GM18508 (cell line): ENCODE measurements at regions not wholly inside any gene's neighbourhood (a gene's known extent, or its start where the extent isn't known, plus 50 kb on each side); places are given as distances from the start of the nearest gene placed in this dataset.
"Not testable (repeated sequence)": the region's sequence is repeated elsewhere in the genome, so short reads cannot be mapped to it uniquely, and the experiment has no call there.

ENCODE experiments used
- ATAC-seq: cut with Tn5 transposase; IDR thresholded peaks from one replicate; pipeline ENCODE4 v1.9.1; 2021; ENCODE audit warnings: moderate number of reproducible peaks; ENCODE audit not compliant: insufficient read depth, unreplicated experiment

DNA sequence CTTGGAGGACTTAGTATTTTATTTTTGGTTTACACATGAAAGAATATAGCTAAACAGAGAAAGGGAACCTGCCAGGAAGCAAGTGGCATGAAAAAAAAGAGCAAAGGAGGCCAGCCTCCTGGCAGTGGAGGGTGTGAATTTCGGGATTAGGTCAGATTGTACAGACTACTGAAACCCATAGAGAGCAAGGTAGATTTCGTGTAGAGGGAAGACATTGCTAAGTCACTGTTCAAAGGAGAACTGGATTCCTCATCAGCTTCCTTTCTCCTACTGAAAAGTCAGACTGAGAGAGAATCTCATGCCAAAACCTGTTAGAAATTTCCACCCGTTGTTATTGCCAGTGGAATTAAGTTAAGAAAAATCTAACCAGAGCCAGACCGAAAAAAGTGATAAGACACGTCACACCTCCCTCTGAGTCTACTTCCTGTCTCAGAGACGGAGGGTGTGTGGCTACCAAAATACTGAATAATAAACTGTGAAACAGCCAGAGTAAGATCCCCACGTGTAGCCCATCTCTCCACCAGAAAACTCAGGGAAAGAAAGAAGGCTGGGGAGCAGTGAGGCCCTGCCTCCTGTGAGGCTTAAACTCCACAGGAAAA is 118.8 kb downstream of the SKIDA1 start:
- ATAC-seq, result no peak

DNA sequence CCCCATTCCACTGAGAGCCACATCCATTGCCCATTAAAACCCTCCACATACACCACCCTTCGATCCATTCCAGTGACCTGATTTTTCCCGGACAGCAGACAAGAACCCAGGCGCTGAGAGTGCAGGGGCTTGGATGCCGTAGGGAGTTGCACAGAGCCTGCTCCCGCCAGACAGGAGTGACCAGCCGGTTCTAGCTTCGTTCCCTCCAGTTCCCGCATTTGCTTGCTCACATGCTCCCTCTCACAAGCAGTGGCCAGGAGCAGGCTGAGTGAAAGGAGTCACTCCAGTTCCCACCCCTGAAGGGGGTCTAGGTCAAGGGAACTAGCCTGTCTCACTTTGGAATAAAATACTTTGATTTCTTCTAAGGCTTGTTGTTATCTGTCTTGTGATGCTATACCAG is 119.5 kb downstream of the SKIDA1 start:
- no peak for ATAC-seq

DNA sequence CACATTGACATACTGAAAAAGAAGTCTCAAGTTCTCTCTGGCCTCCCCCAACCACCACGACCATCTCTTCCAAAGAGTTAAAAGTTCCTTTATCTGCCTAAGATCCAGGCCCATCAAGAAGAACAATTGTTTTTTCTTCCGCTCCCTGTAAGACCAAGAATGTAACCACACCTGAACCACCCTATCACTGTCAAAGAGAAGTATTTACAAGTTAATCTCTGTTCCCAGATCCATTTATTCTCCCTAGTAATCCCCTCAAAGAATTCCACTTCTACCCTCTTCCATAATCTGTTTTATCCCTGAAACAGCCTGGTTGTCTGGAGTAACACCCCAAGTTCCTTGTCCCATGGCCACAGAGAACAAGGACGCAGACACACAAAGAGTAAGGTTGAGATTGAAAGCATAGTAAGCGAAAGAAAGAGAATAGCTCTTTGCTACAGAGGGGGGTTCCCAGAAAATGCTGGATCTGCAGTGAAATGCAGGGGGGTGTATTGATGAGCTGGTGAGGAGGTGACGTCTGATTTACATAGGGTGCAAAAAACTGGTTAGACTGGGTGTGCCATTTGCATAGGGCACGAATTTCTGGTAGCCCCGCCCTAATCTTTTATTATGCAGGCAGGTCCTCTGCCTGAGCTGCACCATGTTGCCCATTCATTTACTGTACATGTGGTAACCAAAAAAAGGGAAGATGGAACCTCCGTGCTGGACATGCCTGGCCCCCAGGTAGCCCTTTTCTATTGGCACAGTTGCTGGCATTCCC is 122.0 kb downstream of the SKIDA1 start:
- no peak for ATAC-seq

DNA sequence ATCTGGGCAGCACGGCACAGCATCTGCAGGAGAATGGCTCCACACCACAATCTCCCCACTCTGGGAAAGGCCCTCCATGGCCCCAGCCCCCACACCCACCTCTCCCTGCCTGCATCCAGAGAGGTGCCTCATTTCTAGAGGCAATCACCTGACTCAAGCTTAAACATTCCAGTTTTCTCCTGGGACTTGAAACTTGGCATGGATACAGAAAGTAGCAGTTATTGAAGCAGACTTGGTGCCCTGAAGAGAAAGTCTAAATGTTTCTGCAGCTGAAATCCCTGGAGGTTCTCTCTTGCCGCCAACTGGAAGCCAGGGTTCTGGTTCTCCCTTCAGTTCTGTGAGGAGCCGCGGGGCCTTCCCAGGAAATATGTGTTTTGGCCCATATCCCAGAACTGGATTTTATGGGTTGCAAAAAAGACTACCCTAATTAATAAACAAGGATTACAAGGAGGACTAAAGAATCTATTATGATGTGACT is 122.8 kb downstream of the SKIDA1 start:
- ATAC-seq, result no peak

DNA sequence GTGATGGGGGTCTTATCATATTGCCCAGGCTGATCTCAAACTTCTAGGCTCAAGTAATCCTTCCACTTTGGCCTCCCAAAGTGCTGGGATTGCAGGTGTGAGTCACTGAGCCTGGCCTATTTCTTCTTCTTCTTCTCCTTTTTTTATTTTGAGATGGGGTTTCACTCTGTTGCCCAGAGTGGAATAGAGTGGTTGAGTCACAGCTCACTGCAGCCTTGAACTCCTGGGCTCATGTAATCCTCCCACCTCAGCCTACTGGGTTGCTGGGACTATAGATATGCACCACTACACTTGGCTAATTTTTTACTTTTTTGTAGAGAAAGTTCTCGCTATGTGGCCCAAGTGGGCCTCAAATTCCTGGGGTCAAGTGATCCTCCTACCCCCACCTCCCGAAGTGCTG is 124.3 kb downstream of the SKIDA1 start:
- no peak for ATAC-seq

DNA sequence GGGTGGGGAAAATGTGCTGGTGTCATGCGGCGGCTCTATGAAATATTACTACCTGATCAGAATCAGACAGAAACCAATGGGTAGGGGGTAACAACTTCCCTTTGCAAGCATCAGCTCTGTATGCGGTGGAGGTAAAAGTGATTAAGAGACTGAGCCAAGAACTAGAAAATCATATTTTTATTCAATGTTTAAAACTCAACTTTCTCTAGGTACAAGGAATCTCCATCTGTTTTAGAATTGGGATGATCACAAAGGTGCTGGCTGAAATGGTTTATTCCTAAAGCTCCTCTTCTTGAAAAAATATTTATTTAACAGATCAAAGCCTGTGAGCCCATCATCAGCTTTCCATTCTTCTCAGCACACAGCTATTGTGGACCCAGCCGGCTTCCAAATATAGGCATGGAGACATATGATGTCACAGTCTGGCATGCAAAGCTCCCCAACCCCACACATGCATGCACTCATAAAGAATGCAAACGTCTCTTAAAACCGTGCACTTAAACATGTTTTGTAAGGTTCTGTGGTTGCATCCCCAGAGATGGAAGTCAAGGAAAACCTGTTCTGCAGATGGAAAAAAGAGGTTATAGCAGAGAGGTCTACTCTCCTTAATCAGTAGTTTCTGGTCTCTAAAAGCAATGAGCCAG is 126.0 kb downstream of the SKIDA1 start:
- ATAC-seq, result no peak

DNA sequence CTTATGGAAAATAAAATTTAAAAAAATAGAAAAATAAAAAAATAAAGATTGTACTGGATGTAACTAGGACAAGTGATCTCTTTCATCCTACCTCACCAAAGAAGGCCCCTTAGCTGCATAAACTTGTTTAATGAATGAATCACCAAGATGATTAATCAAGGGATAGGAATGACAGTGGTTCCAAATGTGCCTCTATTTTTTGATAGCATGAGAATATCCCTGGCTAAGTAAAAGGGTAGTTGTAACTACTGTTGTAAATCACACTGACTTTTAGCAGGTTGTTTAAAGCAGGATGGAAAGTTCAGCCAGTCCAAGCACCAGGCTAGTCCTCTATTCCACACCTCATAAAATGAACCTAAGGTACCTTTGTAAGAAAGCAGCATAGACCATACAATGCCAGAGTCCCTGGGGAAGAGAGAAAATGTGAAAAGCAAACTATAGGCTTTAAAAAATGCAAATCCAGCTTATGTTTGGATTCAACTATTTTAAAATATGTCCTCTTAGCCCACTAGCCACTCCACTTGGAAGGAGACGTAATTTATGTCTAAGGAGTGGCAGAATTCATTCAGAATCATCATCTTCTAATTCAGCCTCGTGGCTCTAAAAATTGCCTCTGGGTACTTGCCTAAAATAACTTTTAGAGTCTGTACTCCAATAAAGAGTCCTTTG is 126.8 kb downstream of the SKIDA1 start:
- no peak for ATAC-seq

DNA sequence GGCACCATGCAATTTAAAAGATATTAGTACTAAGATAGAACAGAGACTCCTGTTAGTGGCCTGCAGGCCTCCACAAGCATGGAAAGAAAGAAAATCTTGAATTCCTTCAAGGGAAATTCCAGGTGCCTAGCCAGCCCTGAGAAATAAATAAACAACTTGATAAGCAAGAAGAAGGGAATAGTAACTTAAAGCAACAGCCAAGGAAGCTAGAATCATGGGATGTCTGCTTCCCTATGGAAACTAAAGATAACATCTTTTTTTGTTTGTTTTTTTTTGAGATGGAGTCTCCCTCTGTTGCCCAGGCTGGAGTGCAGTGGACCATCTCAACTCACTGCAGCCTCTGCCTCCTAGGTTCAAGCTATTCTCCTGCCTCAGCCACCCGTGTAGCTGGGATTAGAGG is 128.6 kb downstream of the SKIDA1 start:
- no peak for ATAC-seq

DNA sequence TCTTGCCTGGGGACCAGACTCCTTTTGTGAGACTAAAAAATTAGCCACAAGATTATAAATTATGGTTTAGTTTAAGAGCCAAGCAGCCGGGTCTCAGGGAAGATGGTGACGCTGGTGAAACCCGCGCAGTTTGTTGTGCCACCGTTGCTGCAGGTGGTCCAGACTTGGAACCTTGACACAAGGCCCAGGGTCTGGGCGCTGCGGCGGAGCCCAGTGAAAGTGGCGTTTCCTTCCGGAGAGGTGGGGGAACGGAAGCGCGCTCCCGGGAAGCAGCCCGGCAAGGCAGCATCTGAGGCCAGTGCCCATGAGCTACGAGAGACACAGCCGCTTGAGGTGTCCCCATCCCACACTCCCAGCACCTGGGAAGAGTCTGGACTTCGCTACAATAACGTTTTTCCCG is 131.6 kb downstream of the SKIDA1 start:
- ATAC-seq, result no peak

DNA sequence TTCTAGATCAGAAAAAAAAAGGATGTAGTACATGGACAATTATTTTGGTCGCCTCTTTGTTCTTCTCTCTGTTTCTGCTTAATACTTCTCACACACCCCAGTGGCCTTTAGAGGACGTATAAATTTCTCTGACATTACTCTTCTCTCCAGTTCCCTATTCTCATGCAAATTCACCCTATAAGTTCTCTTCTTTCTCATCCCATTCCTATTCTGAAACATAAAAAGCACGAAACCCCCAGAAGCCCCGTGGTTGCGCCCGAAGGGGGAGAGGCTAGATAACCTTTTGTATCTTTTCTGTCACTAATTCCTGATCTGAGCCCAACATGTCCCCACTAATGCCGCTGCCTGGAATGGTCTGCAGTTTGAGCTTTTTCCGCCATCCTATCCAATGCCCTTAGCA is 136.9 kb downstream of the SKIDA1 start:
- ATAC-seq, result no peak

DNA sequence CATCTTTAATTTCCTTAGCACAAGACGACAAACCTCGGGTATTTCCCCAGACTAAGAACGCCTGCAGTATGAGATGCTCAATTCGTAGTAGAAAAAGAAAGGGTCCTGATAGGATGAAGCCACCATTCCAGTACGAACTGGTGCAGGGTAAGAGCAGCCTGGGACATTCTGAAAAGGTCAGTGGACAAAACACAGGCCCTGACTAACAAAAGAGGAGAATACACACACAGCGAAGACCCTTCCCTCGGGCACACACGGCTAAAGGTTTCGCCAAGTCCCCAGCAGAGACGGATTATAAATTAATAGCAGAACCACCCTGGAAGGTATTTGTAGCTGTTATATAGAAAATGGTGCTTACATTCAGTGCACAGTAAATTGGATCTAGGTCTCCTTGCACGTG is 137.6 kb downstream of the SKIDA1 start:
- no peak for ATAC-seq

DNA sequence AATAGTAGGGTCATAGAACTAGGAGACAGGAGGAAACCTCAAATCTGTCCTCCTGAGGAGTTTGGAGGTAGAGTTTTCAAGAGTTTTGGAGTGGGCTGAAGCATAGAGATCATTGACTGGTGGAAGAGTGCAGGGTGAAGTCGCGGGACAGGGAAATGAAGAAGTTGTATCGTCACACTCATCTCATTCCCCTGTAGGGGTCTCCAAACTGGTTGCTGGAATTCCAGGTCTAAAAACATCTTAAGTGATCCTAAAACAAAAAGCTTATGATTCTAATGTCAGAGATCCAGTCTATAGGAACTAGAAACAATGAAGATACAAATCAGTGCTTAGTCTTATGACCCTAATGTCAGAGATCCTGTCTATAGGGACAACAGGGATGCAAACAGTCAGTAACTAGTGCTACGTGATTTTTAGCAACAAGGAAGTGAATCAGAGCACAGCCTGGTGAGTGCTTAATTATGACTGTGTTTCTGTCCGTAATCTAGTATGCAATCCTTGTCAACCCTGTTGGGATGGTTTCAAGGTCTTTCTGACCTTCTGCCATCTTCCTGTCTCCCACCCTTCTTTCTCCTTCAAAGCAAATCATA is 139.4 kb downstream of the SKIDA1 start:
- ATAC-seq, result no peak

DNA sequence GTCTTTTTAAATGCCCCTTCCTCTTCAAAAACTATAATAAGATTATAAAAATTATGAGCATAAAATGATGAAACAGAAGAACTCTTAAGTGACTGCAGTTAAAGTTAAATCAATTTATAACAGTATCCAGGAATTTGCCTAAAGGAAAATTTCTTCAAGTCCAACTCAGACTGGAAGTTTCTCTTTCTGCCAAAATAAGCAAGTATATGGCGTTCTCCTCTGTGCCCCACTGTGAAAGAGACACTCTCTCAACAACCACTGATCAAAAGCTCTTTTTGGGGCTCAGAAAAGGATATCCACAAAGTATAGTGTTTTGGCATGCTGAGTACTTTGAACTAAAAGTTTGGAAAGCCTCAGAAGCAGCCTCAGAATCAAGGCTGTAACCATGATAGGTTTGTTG is 139.9 kb downstream of the SKIDA1 start:
- ATAC-seq, result no peak

DNA sequence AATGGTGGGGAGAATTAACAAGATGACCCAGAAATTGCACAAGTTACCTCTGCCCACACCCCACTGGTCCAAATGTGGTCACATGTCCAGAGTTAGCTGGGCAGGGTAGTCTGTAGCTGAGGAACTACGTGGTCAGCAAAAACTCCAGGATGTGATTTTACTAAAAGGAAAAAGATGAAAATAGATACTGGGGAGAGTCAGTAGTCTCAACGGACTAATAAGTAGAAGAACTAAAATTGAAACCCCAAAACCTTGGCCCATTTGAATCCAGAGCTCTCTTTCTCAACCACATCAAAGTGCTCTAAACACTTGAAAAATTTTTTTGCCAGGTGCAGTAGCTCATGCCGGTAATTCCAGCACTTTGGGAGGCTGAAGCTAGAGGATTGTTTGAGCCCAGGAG is 146.3 kb downstream of the SKIDA1 start:
- ATAC-seq, result no peak

DNA sequence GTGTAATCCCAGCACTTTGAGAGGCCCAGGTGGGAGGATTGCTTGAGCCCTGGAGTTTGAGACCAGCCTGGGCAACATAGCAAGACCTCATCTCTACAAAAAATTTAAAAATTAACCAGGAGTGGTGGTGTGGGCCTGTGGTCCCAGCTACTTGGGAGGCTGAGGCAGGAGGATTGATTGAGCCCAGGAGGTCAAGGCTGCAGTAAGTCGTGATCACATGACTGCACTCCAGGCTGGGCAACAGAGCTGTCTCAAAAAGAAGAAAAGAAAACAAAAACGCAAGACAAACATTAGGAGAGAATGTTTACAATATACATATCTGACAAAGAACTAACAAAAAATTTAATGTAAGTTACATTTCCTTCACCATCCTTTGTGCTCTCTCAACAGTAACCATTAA is 150.2 kb downstream of the SKIDA1 start:
- not testable (repeated sequence) for ATAC-seq

DNA sequence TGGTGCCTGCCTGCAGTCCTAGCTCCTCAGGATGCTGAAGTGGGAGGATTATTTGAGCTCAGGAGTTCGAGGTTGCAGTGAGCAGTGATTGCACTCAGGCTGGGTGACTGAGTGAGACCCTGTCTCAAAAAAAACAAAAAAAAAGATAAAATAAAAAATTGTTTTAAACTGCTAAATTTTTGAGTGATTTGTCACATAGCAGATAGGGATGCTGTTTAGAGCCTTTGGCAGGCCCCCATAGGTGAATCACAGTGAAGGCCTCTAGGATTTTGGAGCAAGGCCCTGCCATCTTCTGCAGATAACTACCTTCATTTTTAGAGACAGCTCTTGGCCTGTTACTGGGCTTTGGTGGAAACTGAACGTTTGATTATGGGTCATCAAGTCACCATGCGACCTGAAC is 151.6 kb downstream of the SKIDA1 start:
- not testable (repeated sequence) for ATAC-seq

DNA sequence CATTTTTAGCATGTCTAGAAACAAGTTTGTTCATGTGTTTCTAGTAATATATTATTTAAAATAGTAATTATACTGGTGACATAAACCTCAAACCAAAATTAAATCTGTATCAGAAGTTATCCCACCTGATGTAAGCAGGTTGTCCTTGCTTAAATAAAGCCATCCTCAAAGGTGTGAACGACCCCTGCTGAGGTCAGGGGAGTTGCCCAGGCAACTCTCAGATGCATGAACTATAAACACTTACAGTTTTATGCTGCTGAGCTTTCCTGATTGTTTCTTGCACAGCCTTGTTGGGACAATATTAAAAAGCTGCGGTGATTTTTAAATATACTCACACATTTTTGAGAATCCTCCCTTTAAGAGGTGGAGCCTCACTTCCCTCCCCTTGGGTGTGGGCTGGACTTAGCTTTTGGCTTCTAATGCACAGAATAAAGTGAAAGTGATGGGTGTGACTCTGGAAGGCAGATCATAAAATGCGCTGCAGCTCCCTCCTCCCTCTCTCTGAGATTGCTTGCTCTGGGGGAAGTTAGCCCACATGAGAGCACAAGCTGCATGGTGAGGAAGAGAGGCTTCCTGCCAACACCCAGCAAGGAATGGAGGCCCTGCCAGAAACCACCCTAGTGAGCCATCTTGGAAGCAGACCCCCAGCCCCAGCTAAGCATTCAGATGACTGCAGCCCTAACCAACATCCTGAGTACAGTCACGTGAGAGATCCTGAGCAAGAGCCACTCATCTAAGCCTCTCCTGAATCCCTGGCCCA is 152.7 kb downstream of the SKIDA1 start:
- ATAC-seq, result peak; percentile 66

DNA sequence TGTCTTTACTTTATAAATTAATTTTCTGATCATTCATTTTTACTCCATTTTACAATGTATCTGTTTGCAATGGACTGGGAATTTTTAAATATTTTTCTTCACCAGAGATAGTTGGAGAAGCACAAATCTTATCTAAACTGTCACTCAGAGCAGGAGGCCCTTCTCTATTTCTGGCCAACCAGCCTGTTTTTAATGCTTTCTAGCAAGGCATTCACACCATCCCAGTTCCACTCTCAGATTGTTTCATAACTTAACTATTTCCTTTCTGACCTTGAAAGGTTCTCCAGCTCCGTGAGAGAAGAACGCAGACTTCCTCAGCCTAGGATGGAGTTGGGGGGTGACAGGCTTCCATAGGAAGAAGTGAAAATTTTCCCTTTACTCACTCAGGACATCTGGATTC is 155.8 kb downstream of the SKIDA1 start:
- no peak for ATAC-seq

DNA sequence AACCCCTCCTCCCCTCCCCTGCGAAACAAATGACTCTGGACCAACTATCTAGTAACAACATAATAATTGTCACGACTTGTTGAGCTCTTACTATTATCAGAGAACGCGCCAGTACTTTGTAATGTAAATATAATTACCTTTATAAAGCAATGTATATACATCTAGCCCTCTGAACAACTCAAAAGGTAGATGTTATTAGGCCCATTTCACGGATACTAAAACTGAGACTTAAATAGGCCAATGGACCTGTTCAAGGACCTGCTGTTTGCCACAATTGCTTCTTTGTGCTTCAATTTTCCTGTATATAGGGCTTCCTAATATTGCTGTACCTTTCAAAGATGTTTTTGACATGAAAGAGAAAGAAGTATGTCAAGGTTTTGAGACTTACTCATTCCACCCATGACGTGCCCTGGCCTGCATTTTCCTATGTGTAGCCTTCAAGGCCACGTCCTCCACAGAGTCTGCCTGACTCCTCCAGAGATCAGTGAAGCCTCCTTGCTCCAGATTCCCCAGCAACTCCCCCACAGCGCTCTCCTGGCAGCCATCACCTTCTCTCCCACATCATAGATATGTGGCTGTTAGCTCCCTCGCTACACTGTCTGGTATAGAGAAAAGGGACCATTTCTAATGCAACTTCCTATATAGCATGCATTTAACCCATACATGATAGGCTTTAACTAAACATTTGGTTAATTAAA is 156.6 kb downstream of the SKIDA1 start:
- ATAC-seq, result no peak
